HG03354 (cell line): ENCODE measurements at regions not wholly inside any gene's neighbourhood (a gene's known extent, or its start where the extent isn't known, plus 50 kb on each side); places are given as distances from the start of the nearest gene placed in this dataset.

Experiments used
- ATAC-seq: cut with Tn5 transposase; IDR thresholded peaks from one replicate; pipeline ENCODE4 v1.9.1; 2021; ENCODE audit warnings: mild to moderate bottlenecking; ENCODE audit not compliant: unreplicated experiment, poor library complexity, severe bottlenecking

GRCh38 chr4:84050015-84050414 lies 449.1 kb downstream of the NKX6-1 start:
- no peak for ATAC-seq

DNA sequence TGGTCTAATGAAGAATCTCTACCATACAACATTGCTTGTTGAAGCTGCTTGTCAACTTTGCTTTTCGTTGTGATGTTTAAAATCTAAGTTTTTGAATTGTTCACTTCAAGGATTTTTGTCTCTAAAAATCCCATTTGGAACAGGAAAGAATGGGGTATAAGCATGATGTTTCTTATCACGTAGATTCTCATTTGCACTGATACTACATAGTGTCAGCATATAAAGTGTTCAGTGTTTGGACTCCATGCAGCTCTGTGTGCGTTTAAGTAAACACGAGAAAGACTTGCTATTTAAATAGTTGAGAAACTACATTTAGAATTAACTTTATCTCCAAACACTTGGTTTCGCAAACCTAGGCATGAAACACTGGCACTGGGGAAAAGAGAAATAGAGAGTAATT lies 452.5 kb downstream of the NKX6-1 start:
- ATAC-seq = no peak

GRCh38 chr4:84041426-84041825 lies 457.7 kb downstream of the NKX6-1 start:
- ATAC-seq = no peak

DNA sequence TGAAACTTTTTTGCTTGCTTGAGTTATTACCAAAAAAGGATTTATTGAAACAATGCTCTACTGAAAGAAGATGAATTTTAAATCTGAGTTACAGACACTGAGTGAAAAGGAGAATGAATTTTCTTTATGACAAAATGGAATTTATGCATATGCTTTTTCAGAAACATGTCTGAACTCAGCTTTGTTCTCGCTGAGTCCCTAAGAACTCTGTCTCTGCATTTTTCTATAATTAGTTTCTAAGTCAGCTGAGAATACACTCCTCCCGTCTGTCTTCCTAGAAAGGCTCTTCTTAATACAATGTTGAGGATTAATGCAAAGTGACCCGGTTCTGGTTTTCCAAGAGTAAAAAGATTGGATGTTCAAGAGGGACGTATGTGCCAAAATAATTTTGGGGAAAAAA lies 463.5 kb downstream of the NKX6-1 start:
- no peak for ATAC-seq

DNA sequence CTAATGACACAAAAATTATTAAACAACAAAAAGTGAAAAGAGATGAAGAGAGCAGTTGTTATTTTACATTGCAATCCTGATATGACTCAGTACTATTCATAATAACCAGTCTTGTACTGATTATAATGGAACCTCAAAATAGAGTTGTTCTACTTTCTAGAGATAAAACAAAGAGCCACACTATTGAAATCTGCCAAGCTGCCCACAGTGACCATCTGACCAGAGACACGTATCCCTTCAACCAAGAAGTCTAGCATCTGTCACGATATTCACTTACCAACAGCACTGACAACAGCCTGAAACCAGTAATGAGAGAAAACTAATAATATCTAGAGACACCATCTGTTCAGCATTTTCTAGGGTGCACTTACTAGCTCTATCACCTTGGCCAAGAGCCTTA lies 466.7 kb downstream of the NKX6-1 start:
- ATAC-seq = peak; percentile 82

DNA sequence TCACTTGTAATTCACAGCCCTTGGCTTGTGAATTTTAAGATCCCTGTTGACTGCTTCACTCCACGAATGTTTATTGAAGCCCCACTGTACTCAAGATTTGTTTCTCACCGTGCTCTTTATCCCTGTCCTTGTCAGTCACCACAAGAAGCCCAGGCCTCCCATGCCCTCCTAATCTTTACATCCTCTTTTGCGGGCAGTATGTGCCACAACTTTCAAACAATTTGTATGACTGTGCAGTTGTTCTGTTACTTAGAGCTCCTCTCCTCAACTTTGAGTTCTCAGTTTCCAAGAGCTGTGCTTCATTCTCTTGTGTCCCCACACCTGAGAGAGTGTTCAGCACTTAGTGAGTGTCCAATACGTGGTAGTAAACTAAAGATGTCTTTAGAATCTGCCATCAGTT lies 467.7 kb downstream of the NKX6-1 start:
- ATAC-seq = no peak

- ATAC-seq = no peak
Observed at GRCh38 chr4:84028340-84028739, 470.8 kb downstream of the NKX6-1 start.

GRCh38 chr4:84024405-84024804 lies 474.7 kb downstream of the NKX6-1 start:
- ATAC-seq = no peak

- no peak for ATAC-seq
Observed at GRCh38 chr4:84022564-84022963, 476.5 kb downstream of the NKX6-1 start.

DNA sequence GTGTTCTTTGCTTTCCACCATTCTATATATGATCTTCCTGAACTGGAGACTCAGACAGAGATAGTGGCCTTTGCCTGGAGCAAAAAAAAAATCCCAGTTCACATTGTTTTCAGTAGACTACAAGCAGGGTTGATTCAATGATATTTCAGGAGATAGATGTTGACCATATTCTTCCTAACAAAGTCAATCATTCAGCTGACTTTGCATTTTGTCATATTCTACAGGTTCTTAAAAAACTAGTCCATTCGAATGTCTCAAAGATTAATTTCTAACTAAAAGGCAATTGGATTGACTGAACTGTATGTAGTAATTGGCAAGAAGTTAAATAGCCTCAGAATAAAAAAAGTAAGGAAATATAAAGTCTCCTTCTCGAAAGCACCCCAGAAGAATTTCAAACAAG lies 479.5 kb downstream of the NKX6-1 start:
- ATAC-seq = no peak

- ATAC-seq = no peak
Observed at GRCh38 chr4:84003046-84003445, 467.1 kb downstream of the GPAT3 start.

DNA sequence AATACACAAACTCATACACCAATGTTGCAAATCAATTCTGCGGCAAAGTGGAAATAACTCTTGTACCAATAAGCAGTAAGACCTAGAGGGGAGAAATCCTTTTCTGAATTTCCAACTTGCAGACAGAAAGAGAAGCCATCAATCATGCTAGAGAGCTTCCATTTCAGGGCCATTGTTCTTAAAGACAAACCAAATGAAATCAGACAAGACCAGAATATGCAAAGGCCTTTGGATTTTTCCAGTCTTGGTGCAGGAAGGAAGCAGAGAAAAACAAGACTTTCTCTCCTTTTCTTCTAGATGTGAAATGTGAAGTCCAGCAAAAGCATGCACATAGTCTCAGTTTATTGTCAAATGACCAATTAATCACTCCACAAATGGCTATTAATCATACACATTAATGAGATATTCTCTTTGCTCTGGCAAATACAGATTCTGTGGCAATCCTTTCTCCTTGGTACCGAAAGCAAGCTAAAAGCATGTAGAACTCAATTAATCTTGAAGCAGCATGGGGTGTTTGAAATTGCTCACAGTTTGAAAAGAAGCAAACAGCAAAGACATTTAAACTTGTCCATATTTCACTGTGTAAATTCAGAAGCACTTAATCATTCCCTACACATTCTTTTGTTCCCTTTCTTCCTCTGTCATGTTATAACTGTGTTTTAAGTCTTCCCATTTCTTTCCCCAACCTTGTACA lies 466.1 kb downstream of the GPAT3 start:
- no peak for ATAC-seq

DNA sequence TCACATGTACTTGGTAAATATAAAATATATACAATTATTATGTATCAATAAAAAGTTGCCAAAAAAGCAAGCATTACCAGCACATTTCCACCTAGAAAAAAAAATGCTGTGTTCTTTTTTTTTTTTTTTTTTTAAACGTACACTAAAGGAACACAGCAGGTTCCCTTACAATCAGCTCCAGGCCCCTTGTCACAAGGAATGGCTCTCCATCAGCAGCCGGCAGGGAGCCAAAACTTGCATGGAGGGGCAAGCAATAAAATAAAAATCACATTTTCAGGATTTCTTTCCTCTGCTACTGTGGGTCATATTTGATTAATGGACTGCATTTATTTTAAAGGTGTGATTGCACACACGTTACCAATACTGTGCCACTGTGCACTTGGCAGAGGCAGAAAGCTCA lies 460.3 kb downstream of the GPAT3 start:
- ATAC-seq = no peak

GRCh38 chr4:83993774-83994173 lies 457.9 kb downstream of the GPAT3 start:
- ATAC-seq = peak; percentile 51

GRCh38 chr4:83989835-83990234 lies 453.9 kb downstream of the GPAT3 start:
- ATAC-seq = no peak

DNA sequence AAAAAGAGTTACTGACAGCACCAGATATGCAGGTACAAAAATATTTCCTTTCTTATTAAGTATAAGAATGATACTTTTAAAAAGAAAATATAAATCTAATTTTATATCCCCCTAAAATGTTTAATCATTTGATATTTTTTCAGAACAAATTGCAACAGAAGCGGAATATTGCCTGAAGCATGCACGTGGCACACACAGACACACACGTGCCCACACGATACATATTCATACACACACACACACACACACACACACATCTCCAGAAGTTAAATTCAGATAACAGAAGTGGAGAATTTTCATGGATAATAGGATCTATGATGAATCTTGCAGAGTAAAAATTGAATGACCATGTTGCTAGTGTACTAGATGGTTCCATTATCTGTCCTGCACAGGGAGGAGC lies 445.2 kb downstream of the GPAT3 start:
- ATAC-seq = no peak

DNA sequence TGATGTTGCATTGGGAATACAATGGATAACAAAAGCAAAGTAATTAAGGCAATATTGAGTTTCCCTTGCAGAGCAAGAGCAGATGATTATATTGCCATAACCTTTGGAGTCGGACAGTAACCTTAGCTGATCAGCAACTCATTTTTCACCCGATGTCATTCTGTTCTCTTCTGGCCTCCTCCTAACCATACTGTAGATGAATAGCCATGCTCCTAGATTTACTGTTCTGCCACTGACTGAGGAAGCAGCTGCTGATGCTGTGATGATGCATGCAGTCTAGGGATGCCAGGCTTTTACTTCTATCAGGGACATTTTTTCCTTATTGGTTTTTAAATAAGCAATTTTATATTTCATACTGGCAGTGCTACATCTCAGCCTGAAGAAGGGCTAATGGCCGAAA lies 443.9 kb downstream of the GPAT3 start:
- no peak for ATAC-seq

DNA sequence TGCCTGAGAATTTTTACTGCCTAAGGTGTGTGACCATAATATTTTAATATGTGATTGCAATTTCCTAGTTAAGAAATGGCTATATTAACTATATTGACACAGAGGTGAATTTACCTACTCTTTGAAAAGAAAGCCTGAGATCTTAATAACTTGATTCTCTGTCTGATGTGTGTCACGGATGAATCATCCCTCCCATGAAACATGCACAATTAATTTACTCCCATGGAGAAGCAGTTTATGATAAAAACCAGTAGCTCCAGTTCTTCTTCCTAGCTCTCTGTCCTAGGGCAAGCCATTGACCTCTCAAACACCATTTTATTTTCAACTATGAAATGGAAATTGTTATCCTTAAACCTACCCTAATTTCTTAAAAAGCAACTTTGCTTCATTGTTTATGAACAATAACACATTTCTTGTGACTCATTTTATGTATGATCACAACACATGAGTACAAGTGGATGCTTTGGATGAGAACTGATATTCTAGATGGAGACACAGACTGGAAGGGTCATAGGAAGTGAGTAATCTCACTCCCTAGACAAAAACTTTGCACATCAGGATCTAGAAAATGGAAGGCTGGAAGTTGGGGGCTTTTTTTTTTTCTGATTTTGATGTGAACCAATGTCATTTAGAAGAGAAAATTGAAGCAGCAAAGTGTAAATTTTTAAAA lies 438.3 kb downstream of the GPAT3 start:
- ATAC-seq = no peak

DNA sequence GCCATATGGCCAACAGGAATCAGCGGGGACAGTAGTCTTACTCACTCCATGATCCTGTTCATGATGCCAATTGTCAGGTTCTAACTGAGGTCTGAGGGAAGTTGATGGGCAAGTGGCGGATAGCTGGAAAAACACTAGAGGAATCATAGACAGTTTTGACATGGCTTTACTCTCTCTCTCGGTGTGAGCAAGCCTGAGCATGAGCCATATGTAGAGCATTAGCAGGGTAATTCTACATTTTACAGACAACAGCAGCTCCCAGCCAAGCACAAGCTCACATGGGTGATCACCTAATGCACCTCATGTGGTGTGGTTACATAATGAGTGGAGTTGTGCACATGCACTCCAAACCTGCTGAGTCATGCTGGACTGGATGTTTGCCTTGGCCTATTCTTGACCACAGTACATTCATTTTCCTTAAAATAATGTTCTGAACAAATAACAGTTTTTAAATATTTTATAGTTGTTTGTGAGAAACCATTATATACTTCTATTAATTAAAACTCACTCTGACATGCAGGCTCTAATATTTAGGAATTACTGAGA lies 429.2 kb downstream of the GPAT3 start:
- no peak for ATAC-seq

DNA sequence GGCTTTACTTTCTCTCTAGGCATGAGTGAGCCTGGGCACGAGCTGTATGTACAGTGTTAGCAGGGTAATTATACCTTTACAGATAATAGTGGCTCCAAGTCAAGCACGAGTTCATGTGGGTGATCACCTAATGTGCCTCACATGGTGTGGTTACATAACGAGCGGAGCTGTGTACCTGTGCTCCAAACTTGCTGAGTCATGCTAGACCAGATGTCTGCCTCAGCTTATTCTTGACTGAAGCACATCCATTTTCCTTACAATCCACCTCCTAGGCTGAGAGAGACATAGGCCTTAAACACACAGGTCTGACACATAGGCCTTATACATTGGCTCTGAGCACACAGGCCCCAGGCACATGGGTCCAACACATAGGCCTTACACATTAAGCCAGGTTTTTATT lies 426.6 kb downstream of the GPAT3 start:
- no peak for ATAC-seq

DNA sequence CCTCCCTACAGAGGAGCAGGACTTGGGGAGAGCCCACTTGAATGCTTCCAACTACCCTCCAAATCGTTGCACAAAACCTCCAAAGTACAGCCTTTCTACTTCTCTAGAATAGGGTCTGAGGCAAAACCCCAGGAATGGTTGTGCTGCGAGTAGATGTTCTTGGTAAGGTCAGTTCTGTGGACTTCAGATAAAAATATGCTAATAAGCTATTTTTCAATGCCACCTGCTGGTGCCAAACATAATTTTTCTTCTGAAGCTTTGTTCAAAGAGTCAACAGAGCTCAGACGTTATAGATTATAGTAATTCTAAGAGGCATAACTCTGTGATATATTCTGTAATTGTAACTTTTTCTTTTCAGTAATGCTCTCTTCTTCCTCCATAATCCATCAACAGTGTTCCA lies 425.7 kb downstream of the GPAT3 start:
- no peak for ATAC-seq
